Fibroblast of lung (primary cell): ENCODE measurements at regions not wholly inside any gene's neighbourhood (a gene's known extent, or its start where the extent isn't known, plus 50 kb on each side); places are given as distances from the start of the nearest gene placed in this dataset.

Experiments
- CTCF ChIP-seq, 2 donors: IDR thresholded peaks in 1 of 2; conservative IDR thresholded peaks in 1 of 2; 1 replicate in 1 of 2; 2 replicates in 1 of 2; pipeline ENCODE4 v1.5.1; 2011 to 2012; ENCODE audit warnings: low read length in 2 of 2, control low read depth in 1 of 2, inconsistent platforms in 1 of 2, low read depth in 1 of 2, mild to moderate bottlenecking in 1 of 2
- EZH2 ChIP-seq: IDR thresholded peaks from 2 replicates; pipeline ENCODE4 v1.5.1; 2012; ENCODE audit warnings: low read length, control low read depth, mild to moderate bottlenecking; ENCODE audit errors: missing control alignments

DNA sequence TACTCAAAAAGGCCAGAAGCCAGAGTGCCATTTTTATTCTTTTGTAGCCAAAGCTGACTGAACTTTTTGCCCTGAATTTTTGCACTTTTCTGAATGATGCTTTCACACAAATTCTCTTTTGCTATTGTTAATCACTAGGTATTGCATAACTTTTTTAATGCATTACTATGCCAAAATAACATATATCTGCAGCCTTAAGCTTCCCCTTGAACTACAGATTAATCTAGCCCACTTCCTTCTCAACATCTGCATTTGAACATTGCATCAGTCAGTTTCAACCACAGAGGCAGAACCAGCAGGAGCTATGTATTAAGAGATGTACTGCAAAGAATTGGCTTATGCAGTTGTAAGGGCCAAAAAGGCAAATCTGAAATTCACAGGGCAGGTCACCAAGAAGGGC, 197.6 kb upstream of the GYPA start:
- TF ChIP-seq CTCF (conservative IDR thresholded peaks at IDR 0.05 in 1 of 2, IDR thresholded peaks at IDR 0.05 in 1 of 2; ENCODE audit: low read depth in 1 of 2, low read length in 2 of 2) (no peak), EZH2 (no peak)
